Kidney epithelial cell (primary cell): ENCODE measurements at regions not wholly inside any gene's neighbourhood (a gene's known extent, or its start where the extent isn't known, plus 50 kb on each side); places are given as distances from the start of the nearest gene placed in this dataset.

Experiments
- DNase-seq: peaks from one replicate; pipeline ENCODE4 v3.0.0-alpha.2; 2010; ENCODE audit warnings: low read depth
- H3K27me3 ChIP-seq: 2 replicates; pipeline ENCODE4 v1.6.0; 2011; ENCODE audit warnings: low read length; ENCODE audit not compliant: control insufficient read depth, insufficient read depth
- H3K36me3 ChIP-seq: 2 replicates; pipeline ENCODE4 v1.5.1; 2011; ENCODE audit warnings: low read length; ENCODE audit not compliant: control insufficient read depth, insufficient read depth
- H3K4me3 ChIP-seq: 2 replicates; pipeline ENCODE4 v1.5.1; 2011; ENCODE audit warnings: low read depth, mild to moderate bottlenecking, control low read depth, low read length
- TF ChIP-seq, protein P1 (sequence below): IDR thresholded peaks from 2 replicates; pipeline ENCODE4 v1.5.1; 2011; ENCODE audit warnings: mild to moderate bottlenecking, moderate library complexity, low read length, control low read depth, inconsistent platforms; ENCODE audit not compliant: insufficient read depth, poor library complexity, severe bottlenecking

DNA sequence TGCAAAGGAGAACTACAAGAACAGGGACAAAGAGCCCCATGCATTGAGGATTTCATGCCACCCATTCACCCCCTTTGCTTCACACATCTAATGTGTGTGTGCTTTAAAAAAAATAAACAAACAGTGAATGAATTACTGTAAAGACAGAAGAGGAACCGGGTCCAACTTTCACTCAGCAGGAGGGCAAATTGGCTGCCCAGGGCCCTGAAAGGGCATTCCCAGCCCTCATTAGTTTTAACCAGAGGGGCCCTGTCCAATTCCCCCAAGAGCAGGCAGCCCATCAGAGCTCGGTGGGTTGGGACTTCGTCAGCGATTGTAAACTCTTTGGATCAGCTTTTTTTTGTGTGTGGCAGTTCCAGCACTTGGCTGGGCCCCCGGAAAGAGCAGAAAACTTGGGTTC lies 73.6 kb upstream of the PDZD8 start:
- Histone ChIP-seq H3K27me3 (no peaks in the 10 kb centered on the region), H3K4me3 (no peak overlapping the region), H3K36me3 (no peaks in the 10 kb centered on the region)
- TF ChIP-seq, protein P1, sequence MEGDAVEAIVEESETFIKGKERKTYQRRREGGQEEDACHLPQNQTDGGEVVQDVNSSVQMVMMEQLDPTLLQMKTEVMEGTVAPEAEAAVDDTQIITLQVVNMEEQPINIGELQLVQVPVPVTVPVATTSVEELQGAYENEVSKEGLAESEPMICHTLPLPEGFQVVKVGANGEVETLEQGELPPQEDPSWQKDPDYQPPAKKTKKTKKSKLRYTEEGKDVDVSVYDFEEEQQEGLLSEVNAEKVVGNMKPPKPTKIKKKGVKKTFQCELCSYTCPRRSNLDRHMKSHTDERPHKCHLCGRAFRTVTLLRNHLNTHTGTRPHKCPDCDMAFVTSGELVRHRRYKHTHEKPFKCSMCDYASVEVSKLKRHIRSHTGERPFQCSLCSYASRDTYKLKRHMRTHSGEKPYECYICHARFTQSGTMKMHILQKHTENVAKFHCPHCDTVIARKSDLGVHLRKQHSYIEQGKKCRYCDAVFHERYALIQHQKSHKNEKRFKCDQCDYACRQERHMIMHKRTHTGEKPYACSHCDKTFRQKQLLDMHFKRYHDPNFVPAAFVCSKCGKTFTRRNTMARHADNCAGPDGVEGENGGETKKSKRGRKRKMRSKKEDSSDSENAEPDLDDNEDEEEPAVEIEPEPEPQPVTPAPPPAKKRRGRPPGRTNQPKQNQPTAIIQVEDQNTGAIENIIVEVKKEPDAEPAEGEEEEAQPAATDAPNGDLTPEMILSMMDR = no peak
- no peak for DNase-seq

GRCh38 chr10:117445992-117446391 lies 70.8 kb upstream of the PDZD8 start:
- Histone ChIP-seq H3K27me3 (no peaks in the 10 kb centered on the region), H3K36me3 (no peaks in the 10 kb centered on the region), H3K4me3 (no peak overlapping the region)
- TF ChIP-seq, protein P1 = no peak
- no peak for DNase-seq

DNA sequence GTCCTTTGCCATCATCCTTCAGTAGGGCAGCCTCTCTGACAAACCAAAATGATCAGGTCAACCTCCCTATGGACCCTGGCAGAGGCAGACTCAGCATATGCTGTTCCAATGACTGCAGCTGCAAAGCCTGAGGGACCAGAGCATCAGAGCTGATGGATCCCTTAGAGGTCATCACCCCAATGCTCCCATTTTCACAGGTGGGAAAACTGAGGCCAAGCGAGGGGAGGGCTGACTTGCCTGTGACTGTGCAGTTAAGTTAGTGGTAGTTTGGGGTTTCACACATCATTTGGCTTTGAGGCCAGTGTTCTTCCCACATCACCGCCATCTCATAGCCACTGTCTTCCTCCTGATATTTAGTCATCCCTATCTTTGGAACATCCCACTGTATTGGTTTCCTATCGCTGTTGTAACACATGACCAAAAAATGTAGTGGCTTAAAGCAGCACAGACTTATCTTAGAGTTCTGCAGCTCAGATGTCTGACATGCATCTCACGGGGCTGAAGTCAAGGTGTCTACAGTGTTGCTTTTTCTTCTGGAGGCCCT lies 69.3 kb upstream of the PDZD8 start:
- TF ChIP-seq, protein P1 = no peak
- no peak for DNase-seq
- Histone ChIP-seq H3K4me3 (no peak overlapping the region), H3K36me3 (no peaks in the 10 kb centered on the region), H3K27me3 (no peaks in the 10 kb centered on the region)

- H3K36me3 ChIP-seq = no peaks in the 10 kb centered on the region
- H3K4me3 ChIP-seq = no peak overlapping the region
- TF ChIP-seq, protein P1 = no peak
- no peaks in the 10 kb centered on the region for H3K27me3 ChIP-seq
- DNase-seq = no peak
These were observed 68.4 kb upstream of the PDZD8 start for GRCh38 chr10:117443686-117444041.

DNA sequence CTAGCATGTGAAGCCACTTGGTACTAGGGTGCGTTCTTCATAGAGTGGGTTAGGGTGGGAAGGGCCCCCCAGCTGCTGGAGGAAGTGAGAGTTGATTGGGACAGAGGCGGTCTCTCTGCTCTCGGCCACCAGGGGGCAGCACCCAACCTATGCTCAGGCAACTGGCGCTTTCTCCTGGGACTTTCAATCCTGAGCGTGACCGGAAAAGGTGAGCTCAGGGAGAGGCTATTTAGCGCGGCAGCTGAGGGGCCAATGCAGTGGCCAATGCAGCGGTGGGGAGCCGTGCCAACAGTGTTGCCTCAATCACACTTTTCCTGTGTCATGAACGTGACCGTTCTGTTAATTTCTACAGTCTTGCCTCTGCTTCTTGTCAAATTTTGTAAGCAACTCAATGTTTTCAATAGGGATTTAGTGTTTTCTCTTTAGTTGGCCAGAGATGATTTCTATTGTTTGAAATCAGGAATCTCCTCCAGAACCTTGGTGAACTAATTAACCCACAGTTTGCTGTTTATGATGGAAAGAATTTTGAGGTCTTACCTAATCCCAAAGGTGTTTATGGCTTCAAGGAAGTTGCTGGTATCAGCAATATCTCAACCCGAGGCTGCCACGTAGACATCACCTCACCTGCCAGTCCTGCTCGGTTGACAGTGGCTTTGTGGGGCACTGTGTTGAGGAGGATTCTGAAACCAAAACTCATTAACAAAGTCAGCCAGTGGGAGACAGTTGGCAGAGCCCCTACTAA lies 67.9 kb upstream of the PDZD8 start:
- Histone ChIP-seq H3K27me3 (no peaks in the 10 kb centered on the region), H3K36me3 (no peaks in the 10 kb centered on the region), H3K4me3 (no peak overlapping the region)
- DNase-seq = peak; percentile 64
- TF ChIP-seq, protein P1 = peak; percentile 85

- no peaks in the 10 kb centered on the region for H3K36me3 ChIP-seq
- DNase-seq = no peak
- no peaks in the 10 kb centered on the region for H3K27me3 ChIP-seq
- no peak overlapping the region for H3K4me3 ChIP-seq
- TF ChIP-seq, protein P1 = no peak
These were observed 67.3 kb upstream of the PDZD8 start for GRCh38 chr10:117442521-117442920.
